ENCODE measurements at regions not wholly inside any gene's neighbourhood (a gene's known extent, or its start where the extent isn't known, plus 50 kb on each side); places are given as distances from the start of the nearest gene placed in this dataset.

DNA sequence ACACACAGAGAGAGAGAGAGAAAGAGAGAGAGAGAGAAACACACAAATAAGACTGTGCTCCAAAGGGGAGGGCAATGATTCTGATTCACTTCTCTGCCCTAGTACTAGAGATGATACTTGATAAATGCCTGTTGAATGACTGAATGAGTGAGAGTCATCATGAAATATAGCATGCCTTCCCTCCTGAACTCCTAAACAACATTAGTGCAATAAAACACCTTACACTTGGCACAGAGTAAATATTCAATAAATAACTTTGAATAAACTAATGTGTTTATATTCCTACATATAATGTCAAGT lies 511.2 kb upstream of the RAG2 start:
- Histone ChIP-seq H3K27ac (ENCODE audit: low read depth, low read length) (no peak overlapping the region), H4K20me1 (ENCODE audit: insufficient read depth) (no peaks in the 10 kb centered on the region), H3K79me2 (ENCODE audit: insufficient read depth, low read length) (no peaks in the 10 kb centered on the region), H3K4me1 (ENCODE audit: control insufficient read depth in 1 of 2, insufficient read depth in 2 of 2, low read length in 2 of 2) (no peaks in the 10 kb centered on the region), H3K36me3 (ENCODE audit: control insufficient read depth in 1 of 2, insufficient read depth in 2 of 2, low read length in 2 of 2) (no peaks in the 10 kb centered on the region), H3K4me3 (replicated peaks in 1 of 2; ENCODE audit: low read depth in 1 of 2, low read length in 2 of 2) (no peak overlapping the region), H3K9me2 (ENCODE audit: insufficient read depth) (no peaks in the 10 kb centered on the region), H3K27me3 (ENCODE audit: insufficient read depth, low read length) (no peaks in the 10 kb centered on the region), H3K9me3 (ENCODE audit: control insufficient read depth in 1 of 2, insufficient read depth in 1 of 2, low read depth in 1 of 2, low read length in 2 of 2) (peaks cover 4 to 19% of the 10 kb centered on the region in 2 experiments; a peak in 2 of 4 replicates), H3K9ac (ENCODE audit: low read length) (no peak overlapping the region), H3K4me2 (ENCODE audit: low read length) (no peak overlapping the region), H2AFZ (ENCODE audit: low read depth, low read length, poor library complexity, severe bottlenecking) (no peak overlapping the region)
- ChIA-PET CTCF (no interaction called here), RAD21 (ENCODE audit: low non-redundant PET in 1 of 2, low total read pairs in 2 of 2, uncharacterized antibody in 2 of 2, unreplicated experiment in 2 of 2) (no interaction called here), POLR2A (no interaction called here)
- no peak for DNase-seq (ENCODE audit: low read depth, low spot score)
- no peak for TF ChIP-seq SIN3A (IDR thresholded peaks at IDR 0.05; ENCODE audit: low read depth)
- no peak for TF ChIP-seq EGR1 (IDR thresholded peaks at IDR 0.05; ENCODE audit: low read depth)
- TF ChIP-seq, protein P1, sequence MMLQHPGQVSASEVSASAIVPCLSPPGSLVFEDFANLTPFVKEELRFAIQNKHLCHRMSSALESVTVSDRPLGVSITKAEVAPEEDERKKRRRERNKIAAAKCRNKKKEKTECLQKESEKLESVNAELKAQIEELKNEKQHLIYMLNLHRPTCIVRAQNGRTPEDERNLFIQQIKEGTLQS (IDR thresholded peaks at IDR 0.05), result no peak
- no peak for TF ChIP-seq ELF1 (IDR thresholded peaks at IDR 0.05; ENCODE audit: borderline replicate concordance, low read depth)
- no peak for TF ChIP-seq FOSL1 (IDR thresholded peaks at IDR 0.05; ENCODE audit: low read depth)
- TF ChIP-seq ZNF274 (IDR thresholded peaks at IDR 0.05; ENCODE audit: low read depth, low read length), result no peak
- no peak for TF ChIP-seq POLR2A (IDR thresholded peaks at IDR 0.05; ENCODE audit: borderline replicate concordance, extremely low read depth, insufficient read depth, insufficient read length)
- no peak for TF ChIP-seq SP1 (IDR thresholded peaks at IDR 0.05; ENCODE audit: low read depth)
- TF ChIP-seq JUND (IDR thresholded peaks at IDR 0.05), result no peak
- BruUV-seq (replicated peaks), result no TSS peak
- intact Hi-C loops (cut with micrococcal nuclease), result no loop called here
- ATAC-seq, result no peak

DNA sequence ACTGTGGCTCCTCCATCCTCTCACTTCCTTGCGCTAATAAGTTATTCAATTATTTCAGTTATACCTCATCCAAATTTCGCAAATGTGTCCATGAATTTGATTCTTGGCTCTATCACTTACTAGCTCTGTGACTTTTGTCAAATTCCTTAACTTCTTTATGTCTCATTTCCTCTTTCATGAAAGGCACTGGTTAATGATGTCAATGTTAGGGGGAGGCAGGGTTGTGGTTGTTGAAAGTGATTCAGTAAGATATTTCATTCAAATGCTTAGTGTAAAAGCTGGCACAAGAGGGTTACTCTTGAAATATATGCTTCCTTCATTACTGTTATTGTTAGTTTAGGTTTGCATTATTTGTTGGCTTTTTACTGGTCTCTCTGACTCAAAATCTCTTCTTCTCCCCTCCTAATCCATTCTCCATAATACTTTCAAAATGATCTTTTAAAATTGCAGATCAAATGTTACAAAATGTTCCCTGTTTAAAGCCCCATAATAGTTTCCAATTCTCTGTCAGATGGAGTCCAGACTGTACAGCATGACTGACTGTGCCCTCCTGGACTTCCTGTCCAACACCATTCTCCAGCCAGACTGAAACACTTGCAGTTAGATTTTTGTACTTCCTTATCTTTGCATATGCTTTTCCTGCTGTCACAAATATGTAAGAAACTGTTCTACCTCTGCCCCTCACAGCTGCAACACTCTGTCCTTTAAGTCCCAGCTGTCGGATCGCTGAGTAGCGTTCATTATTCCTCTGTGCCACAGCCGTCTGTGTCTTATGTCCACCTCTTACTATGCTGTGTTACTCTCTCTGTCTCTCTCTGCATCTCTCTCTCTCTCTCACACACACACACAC lies 510.6 kb upstream of the RAG2 start:
- Histone ChIP-seq H3K36me3 (ENCODE audit: control insufficient read depth in 1 of 2, insufficient read depth in 2 of 2, low read length in 2 of 2) (no peaks in the 10 kb centered on the region), H2AFZ (ENCODE audit: low read depth, low read length, poor library complexity, severe bottlenecking) (no peak overlapping the region), H3K9ac (ENCODE audit: low read length) (no peak overlapping the region), H3K4me1 (ENCODE audit: control insufficient read depth in 1 of 2, insufficient read depth in 2 of 2, low read length in 2 of 2) (no peaks in the 10 kb centered on the region), H3K4me3 (replicated peaks in 1 of 2; ENCODE audit: low read depth in 1 of 2, low read length in 2 of 2) (no peak overlapping the region), H3K79me2 (ENCODE audit: insufficient read depth, low read length) (no peaks in the 10 kb centered on the region), H3K9me3 (ENCODE audit: control insufficient read depth in 1 of 2, insufficient read depth in 1 of 2, low read depth in 1 of 2, low read length in 2 of 2) (peaks cover 4 to 14% of the 10 kb centered on the region in 2 experiments; a peak in 2 of 4 replicates), H3K27me3 (ENCODE audit: insufficient read depth, low read length) (no peaks in the 10 kb centered on the region), H3K4me2 (ENCODE audit: low read length) (no peak overlapping the region), H3K9me2 (ENCODE audit: insufficient read depth) (no peaks in the 10 kb centered on the region), H3K27ac (ENCODE audit: low read depth, low read length) (no peak overlapping the region), H4K20me1 (ENCODE audit: insufficient read depth) (no peaks in the 10 kb centered on the region)
- intact Hi-C loops (cut with micrococcal nuclease), result no loop called here
- DNase-seq (ENCODE audit: low read depth, low spot score) (no peak), ATAC-seq (no peak)
- no TSS peak for BruUV-seq (replicated peaks)
- POLR2A ChIA-PET, result no interaction called here
- RAD21 ChIA-PET (ENCODE audit: low non-redundant PET in 1 of 2, low total read pairs in 2 of 2, uncharacterized antibody in 2 of 2, unreplicated experiment in 2 of 2), result no interaction called here
- CTCF ChIA-PET, result no interaction called here
- TF ChIP-seq SP1 (IDR thresholded peaks at IDR 0.05; ENCODE audit: low read depth) (no peak), RAD21 (IDR thresholded peaks at IDR 0.05; ENCODE audit: low read depth) (no peak), CTCF (IDR thresholded peaks at IDR 0.05 in 2 of 3, conservative IDR thresholded peaks at IDR 0.05 in 1 of 3; ENCODE audit: borderline replicate concordance in 1 of 3, insufficient read depth in 1 of 3, low read depth in 2 of 3, low read length in 2 of 3) (no peak), CEBPB (IDR thresholded peaks at IDR 0.05; ENCODE audit: low read depth) (no peak)
- TF ChIP-seq, protein P1 (IDR thresholded peaks at IDR 0.05), result no peak
- TF ChIP-seq, protein P2, sequence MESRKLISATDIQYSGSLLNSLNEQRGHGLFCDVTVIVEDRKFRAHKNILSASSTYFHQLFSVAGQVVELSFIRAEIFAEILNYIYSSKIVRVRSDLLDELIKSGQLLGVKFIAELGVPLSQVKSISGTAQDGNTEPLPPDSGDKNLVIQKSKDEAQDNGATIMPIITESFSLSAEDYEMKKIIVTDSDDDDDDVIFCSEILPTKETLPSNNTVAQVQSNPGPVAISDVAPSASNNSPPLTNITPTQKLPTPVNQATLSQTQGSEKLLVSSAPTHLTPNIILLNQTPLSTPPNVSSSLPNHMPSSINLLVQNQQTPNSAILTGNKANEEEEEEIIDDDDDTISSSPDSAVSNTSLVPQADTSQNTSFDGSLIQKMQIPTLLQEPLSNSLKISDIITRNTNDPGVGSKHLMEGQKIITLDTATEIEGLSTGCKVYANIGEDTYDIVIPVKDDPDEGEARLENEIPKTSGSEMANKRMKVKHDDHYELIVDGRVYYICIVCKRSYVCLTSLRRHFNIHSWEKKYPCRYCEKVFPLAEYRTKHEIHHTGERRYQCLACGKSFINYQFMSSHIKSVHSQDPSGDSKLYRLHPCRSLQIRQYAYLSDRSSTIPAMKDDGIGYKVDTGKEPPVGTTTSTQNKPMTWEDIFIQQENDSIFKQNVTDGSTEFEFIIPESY (IDR thresholded peaks at IDR 0.05; ENCODE audit: extremely low read depth, insufficient replicate concordance, low read length), result no peak
